ENCODE measurements at regions not wholly inside any gene's neighbourhood (a gene's known extent, or its start where the extent isn't known, plus 50 kb on each side); places are given as distances from the start of the nearest gene placed in this dataset.
A peak's percentile ranks its signal among the peaks of the same experiment; 100 is the strongest.

- no peak overlapping the region for H3K27ac ChIP-seq
- TF ChIP-seq, protein P1, sequence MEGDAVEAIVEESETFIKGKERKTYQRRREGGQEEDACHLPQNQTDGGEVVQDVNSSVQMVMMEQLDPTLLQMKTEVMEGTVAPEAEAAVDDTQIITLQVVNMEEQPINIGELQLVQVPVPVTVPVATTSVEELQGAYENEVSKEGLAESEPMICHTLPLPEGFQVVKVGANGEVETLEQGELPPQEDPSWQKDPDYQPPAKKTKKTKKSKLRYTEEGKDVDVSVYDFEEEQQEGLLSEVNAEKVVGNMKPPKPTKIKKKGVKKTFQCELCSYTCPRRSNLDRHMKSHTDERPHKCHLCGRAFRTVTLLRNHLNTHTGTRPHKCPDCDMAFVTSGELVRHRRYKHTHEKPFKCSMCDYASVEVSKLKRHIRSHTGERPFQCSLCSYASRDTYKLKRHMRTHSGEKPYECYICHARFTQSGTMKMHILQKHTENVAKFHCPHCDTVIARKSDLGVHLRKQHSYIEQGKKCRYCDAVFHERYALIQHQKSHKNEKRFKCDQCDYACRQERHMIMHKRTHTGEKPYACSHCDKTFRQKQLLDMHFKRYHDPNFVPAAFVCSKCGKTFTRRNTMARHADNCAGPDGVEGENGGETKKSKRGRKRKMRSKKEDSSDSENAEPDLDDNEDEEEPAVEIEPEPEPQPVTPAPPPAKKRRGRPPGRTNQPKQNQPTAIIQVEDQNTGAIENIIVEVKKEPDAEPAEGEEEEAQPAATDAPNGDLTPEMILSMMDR (conservative IDR thresholded peaks at IDR 0.05) = no peak
Measured at GRCh38 chr11:32500001-32500400, 64.7 kb upstream of the WT1 start.

DNA sequence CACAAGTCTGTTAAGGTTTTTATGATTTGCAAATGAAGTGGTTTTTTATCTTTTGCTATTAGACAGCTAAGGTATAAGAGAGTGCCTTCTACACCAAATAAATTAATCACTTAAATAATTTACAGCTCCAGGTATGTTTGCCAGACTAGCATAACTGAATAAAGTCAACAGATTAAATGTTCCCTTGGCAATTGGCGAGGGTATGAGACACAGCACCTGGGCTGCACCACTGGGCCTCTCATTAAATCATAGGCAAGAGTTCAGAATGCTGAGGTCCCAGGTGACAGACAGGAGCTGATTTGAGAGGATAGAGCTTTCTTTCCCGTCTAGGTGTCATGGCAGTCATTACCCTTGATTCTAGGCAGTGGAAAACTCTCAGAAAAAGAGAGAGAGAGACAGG is 62.6 kb upstream of the WT1 start:
- TF ChIP-seq, protein P1 (conservative IDR thresholded peaks at IDR 0.05) = no peak

DNA sequence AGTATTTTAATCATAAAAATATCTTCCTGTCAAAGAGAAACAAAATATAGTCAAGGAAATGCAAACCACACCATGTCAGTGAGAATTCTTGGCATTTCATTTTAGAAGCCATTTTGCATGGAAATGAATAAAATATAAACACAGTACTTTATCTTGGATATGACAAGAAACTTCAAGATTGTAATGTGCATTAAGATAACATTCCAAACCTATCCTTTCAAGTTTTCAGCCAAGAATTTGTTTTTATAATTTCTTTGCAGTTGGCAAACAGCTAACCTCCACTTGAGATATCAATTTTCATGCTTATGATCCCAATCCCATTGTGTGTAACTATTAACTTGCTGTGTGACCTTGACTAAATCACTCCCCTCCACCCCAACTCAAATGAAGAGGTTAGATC is 59.3 kb upstream of the WT1 start:
- H3K27ac ChIP-seq = no peak overlapping the region
- TF ChIP-seq, protein P1 (conservative IDR thresholded peaks at IDR 0.05) = no peak

More for the DNA sequence above, 62.6 kb upstream of the WT1 start:
- 0 out of 2 replicates have a peak overlapping the region, but pooled peaks have one; percentile 6 for H3K27ac ChIP-seq

DNA sequence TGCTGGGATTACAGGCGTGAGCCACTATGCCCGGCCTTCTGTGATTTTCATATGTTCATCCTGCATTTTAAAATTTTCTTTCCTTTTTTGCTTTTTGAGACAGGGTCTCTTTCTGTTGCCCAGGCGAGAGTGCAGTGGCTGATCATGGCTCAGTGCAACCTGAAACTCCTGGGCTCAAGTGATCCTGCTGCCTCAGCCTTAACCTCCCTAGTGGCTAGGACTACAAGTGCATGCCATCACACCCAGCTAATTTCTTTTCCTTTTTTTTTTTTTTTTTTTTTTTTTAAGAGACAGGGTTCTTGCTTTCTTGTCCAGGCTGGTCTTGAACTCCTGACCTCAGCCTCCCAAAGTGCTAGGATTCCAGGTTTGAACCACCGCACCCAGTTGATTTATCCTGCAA is 54.1 kb upstream of the WT1 start:
- TF ChIP-seq, protein P1 (conservative IDR thresholded peaks at IDR 0.05) = no peak
- no peak overlapping the region for H3K27ac ChIP-seq

DNA sequence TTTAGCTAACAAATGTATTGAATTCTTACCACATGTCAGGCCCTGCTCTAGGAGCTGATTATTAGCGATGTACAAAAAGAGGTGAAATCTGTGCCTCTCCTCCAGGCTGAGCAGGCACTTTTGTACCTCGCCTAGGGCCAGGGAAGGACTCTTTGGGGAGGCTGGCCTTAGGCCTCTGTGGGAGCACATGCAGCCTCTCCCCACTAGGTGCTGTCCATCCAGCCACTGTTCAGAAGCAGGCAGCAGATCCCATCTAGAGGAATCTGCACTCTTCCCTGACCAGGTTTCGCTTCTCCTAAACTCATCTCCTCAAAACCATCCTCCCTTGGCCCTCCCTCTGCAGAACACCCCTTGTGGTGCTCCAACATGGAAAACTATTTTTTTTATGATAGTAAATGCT is 51.9 kb upstream of the WT1 start:
- TF ChIP-seq, protein P1 (conservative IDR thresholded peaks at IDR 0.05) = peak; percentile 33; the same call in 1 of the 2 replicates
- H3K27ac ChIP-seq = no peak overlapping the region

DNA sequence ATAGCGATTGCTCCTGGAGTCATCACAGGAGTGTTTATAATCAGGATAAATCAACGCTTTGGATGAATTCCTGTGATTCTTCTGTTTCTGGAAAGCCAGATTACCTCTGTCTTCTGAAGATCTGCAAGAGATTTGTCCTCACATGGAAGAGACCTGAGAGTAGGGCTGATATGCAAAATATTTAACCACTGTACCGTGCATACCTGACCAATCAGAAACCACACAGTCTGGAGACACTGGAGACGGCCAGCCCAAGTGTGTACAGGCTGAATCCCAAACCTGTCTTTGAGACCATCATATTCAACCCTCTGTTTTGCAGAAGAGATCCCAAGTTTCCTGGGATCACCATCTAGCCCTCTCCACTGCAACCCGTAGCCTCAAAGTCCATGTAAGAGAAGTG is 50.4 kb upstream of the WT1 start:
- no peak overlapping the region for H3K27ac ChIP-seq
- TF ChIP-seq, protein P1 (conservative IDR thresholded peaks at IDR 0.05) = no peak
